ENCODE measurements at regions not wholly inside any gene's neighbourhood (a gene's known extent, or its start where the extent isn't known, plus 50 kb on each side); places are given as distances from the start of the nearest gene placed in this dataset.

GRCh38 chr1:219792337-219793021, 135.9 kb downstream of the SLC30A10 start:
- no peak for TF ChIP-seq CTCF (IDR thresholded peaks at IDR 0.05; ENCODE audit: extremely low read depth, missing control alignments)
- no peak for DNase-seq (ENCODE audit: low spot score)

DNA sequence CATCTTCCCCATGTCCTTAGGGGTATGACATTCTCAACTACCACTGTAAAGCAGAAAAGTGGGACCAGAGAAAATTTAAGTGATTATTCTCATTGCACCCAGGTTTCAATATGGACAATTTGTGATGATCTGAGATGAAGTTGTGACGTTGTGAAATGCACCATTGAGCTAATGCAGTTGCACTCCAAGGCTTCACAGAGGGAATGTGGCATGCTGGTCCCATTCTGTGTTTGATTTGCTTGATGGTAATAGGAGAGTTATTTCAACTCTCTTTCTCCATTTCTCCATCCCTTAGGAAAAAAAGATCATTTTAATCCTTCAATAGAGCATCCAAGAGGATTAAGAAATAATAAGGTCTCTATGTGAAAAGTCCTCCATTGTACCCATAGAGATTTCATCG, 136.6 kb downstream of the SLC30A10 start:
- TF ChIP-seq CTCF (IDR thresholded peaks at IDR 0.05; ENCODE audit: extremely low read depth, missing control alignments), result no peak

DNA sequence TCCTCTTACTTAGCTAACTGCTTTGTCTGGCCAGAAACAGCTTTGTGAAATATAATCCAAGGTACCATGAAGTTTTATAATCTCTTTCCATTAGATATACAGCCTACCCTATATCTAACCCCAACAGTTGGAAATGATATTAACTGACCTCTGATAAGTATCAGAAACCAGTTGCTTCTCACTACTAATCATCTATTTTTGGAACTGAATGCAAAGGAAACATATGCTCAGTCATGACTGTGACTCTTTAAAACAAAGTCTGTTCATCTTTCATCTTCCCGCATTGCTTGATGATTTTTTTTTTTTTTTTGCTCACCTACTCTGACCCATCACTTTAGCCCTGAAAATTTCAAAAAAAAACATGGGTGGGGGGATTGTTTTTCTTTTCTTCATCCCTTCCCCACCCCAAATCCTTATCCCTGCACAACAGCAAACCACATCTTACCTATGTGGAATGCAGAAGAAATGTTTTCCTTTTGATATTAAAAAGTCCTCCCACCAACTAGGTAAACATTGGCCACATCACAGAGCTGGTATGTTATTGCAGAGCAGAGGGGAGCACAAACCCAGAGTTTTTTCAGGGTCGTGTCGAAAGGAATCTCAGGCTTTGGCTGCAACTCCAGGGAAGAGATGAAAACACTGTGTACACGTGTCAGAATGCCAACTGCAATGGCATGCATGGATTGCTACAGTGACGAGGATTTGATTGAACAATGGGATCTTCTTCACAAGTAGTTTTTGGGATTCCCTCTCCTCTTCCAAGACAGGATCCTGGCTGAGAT, 137.3 kb downstream of the SLC30A10 start:
- no peak for TF ChIP-seq CTCF (IDR thresholded peaks at IDR 0.05; ENCODE audit: extremely low read depth, missing control alignments)
- no peak for DNase-seq (ENCODE audit: low spot score)

More for the DNA sequence above, 136.6 kb downstream of the SLC30A10 start:
- DNase-seq (ENCODE audit: low spot score), result no peak

DNA sequence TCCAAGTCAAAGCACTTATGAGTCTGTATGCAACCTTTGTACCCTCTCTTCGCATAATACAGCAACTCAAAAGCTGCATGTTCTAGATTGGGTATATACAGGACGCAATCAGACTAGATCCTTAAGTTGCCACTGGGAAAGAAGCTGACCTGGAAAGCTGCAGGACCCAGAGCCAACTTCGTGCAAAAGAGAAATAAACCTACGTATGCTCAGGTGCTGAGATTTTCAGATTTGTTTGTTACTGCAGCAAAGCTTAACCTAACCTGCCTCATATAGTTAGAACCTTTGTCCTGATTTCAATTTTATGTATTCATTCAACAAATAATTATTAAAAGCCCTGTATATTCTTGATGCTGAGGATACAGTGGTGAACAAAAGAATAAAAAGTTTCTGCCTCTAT, 139.7 kb downstream of the SLC30A10 start:
- TF ChIP-seq CTCF (IDR thresholded peaks at IDR 0.05; ENCODE audit: extremely low read depth, missing control alignments), result no peak
- no peak for DNase-seq (ENCODE audit: low spot score)

GRCh38 chr1:219788091-219788490, 140.3 kb downstream of the SLC30A10 start:
- no peak for DNase-seq (ENCODE audit: low spot score)
- no peak for TF ChIP-seq CTCF (IDR thresholded peaks at IDR 0.05; ENCODE audit: extremely low read depth, missing control alignments)

DNA sequence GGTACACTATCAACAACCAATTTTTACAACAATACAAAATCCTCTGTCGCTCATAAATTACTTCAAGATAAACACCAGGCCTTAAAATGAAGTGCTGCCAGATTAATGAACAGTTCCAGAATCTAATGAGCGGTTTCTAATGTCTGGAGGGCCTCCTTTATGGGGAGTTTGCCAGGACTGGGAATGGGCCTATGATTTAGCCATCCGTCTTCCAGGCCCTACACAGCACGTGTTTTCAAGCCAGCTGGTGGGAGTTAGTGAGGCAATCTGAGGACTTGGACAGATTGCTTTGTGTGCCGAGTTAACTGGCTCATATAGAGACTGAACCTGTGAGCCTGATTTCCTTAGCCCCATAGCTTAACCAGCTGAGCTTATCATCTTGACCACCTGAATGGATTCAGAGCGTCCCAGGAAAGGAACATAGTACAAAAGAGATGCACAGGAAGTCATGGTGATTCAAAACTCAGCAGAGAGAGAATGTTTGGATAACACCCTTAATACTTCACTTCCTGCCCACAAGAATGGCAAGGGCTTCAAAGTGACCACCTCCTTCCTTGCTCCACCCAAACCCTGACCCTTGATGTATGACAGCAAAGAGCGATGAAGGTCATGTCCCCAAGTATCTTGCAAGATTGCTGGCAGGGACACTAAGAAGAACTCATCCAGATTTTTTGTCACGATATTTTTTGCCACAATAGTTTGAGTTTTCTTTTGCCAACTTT, 143.5 kb downstream of the SLC30A10 start:
- no peak for TF ChIP-seq CTCF (IDR thresholded peaks at IDR 0.05; ENCODE audit: extremely low read depth, missing control alignments)
- no peak for DNase-seq (ENCODE audit: low spot score)

Data from GM20000 (cell line).